IMR-90 (cell line): ENCODE measurements at regions not wholly inside any gene's neighbourhood (a gene's known extent, or its start where the extent isn't known, plus 50 kb on each side); places are given as distances from the start of the nearest gene placed in this dataset.

Experiments
- ATAC-seq: fragments of 200-7000 bp; cut with Tn5 transposase; 2 replicates; pipeline ENCODE4 v1.9.1; 2020; ENCODE audit warnings: low read depth, mild to moderate bottlenecking, moderate library complexity
- BruUV-seq: library from RNA; stranded (reverse); fragments of 400-500 nt; replicated peaks from 2 replicates; lab custom pipeline; 2021; lab: Mats Ljungman, UMichigan
- CTCF ChIA-PET: fragments of 300-600 bp; formaldehyde crosslinking; extraction: SDS; loops from one replicate; lab custom pipeline; 2021; ENCODE audit warnings: antibody characterized with exemption; lab: Yijun Ruan, JAX
- POLR2A ChIA-PET: fragments of 300-600 bp; sonication (Branson Sonifier 250); formaldehyde crosslinking; loops from one replicate; lab custom pipeline; 2022; ENCODE audit warnings: antibody characterized with exemption; ENCODE audit not compliant: unreplicated experiment; lab: Charles Lee
- DNase-seq: peaks from one replicate; pipeline ENCODE4 v3.0.0; 2013
- H2AFZ ChIP-seq: replicated peaks from 2 replicates; pipeline ENCODE3; 2013; ENCODE audit warnings: low read length, mild to moderate bottlenecking; ENCODE audit not compliant: poor library complexity
- H2AK5ac ChIP-seq: 2 replicates; pipeline ENCODE4 v1.6.1; 2013; ENCODE audit warnings: low read depth, low read length, inconsistent platforms
- H2AK9ac ChIP-seq: replicated peaks from 2 replicates; pipeline ENCODE3; 2013; ENCODE audit warnings: mild to moderate bottlenecking, low read depth, low read length, moderate library complexity; ENCODE audit not compliant: poor library complexity
- H2BK120ac ChIP-seq: 2 replicates; pipeline ENCODE4 v1.6.1; 2013; ENCODE audit warnings: low read depth, low read length, inconsistent platforms
- H2BK15ac ChIP-seq: 3 replicates; pipeline ENCODE4 v1.6.1; 2013; ENCODE audit warnings: low read depth, low read length, inconsistent platforms
- H2BK20ac ChIP-seq: 2 replicates; pipeline ENCODE4 v1.6.1; 2013; ENCODE audit warnings: low read depth, mild to moderate bottlenecking, inconsistent platforms, low read length, moderate library complexity
- H2BK5ac ChIP-seq: 2 replicates; pipeline ENCODE4 v1.6.1; 2013; ENCODE audit warnings: mild to moderate bottlenecking, low read depth, low read length, inconsistent platforms; ENCODE audit not compliant: poor library complexity, severe bottlenecking
- H3K14ac ChIP-seq: replicated peaks from 2 replicates; pipeline ENCODE4 v1.6.1; 2013; ENCODE audit warnings: low read depth, low read length, inconsistent platforms
- H3K18ac ChIP-seq: 2 replicates; pipeline ENCODE4 v1.6.1; 2013; ENCODE audit warnings: low read depth, low read length, control low read depth
- H3K23ac ChIP-seq: 2 replicates; pipeline ENCODE4 v1.6.1; 2013; ENCODE audit warnings: low read depth, low read length, inconsistent platforms
- H3K27ac ChIP-seq: 2 replicates; pipeline ENCODE4 v1.5.1; 2013; ENCODE audit warnings: mild to moderate bottlenecking, control low read depth, low read length; ENCODE audit not compliant: insufficient read depth
- H3K27me3 ChIP-seq: 2 replicates; pipeline ENCODE4 v1.6.1; 2013; ENCODE audit warnings: low read length; ENCODE audit not compliant: control insufficient read depth, insufficient read depth
- H3K36me3 ChIP-seq: 2 replicates; pipeline ENCODE4 v1.6.1; 2013; ENCODE audit warnings: low read length, mixed read lengths; ENCODE audit not compliant: control insufficient read depth, insufficient read depth
- H3K4ac ChIP-seq: 2 replicates; pipeline ENCODE4 v1.6.1; 2013; ENCODE audit warnings: low read depth, low read length, inconsistent platforms
- H3K4me1 ChIP-seq: 2 replicates; pipeline ENCODE4 v1.6.1; 2013; ENCODE audit warnings: low read length, mixed read lengths; ENCODE audit not compliant: control insufficient read depth, insufficient read depth
- H3K4me2 ChIP-seq: 2 replicates; pipeline ENCODE4 v1.6.1; 2013; ENCODE audit warnings: low read depth, mild to moderate bottlenecking, control low read depth, low read length, moderate library complexity
- H3K4me3 ChIP-seq: 2 replicates; pipeline ENCODE4 v1.5.1; 2013; ENCODE audit warnings: low read depth, mild to moderate bottlenecking, control low read depth, low read length, moderate library complexity; ENCODE audit not compliant: insufficient read depth
- H3K56ac ChIP-seq: 2 replicates; pipeline ENCODE4 v1.6.1; 2013; ENCODE audit warnings: low read length, inconsistent platforms; ENCODE audit not compliant: insufficient read depth; ENCODE audit errors: extremely low read depth
- H3K79me1 ChIP-seq, 2 experiments: 2 replicates each; pipeline ENCODE4 v1.6.1; 2013; ENCODE audit warnings: low read length in 2 of 2, inconsistent platforms in 1 of 2, low read depth in 1 of 2
- H3K9ac ChIP-seq: 2 replicates; pipeline ENCODE4 v1.6.1; 2013; ENCODE audit warnings: low read depth, low read length, control low read depth
- H3K9me1 ChIP-seq: 2 replicates; pipeline ENCODE4 v1.6.1; 2013; ENCODE audit warnings: low read length, inconsistent platforms; ENCODE audit not compliant: insufficient read depth
- H3K9me3 ChIP-seq: 2 replicates; pipeline ENCODE4 v1.6.1; 2013; ENCODE audit warnings: low read length; ENCODE audit not compliant: control insufficient read depth, insufficient read depth
- H4K20me1 ChIP-seq: 2 replicates; pipeline ENCODE4 v1.6.1; 2013; ENCODE audit warnings: low read length, inconsistent platforms; ENCODE audit not compliant: insufficient read depth
- H4K5ac ChIP-seq: 2 replicates; pipeline ENCODE4 v1.6.1; 2013; ENCODE audit warnings: mild to moderate bottlenecking, low read depth, low read length, control low read depth
- H4K8ac ChIP-seq, 2 experiments: 2 replicates each; pipeline ENCODE4 v1.6.1; 2013; ENCODE audit warnings: low read depth in 2 of 2, low read length in 2 of 2, control low read depth in 1 of 2, inconsistent platforms in 1 of 2
- H4K91ac ChIP-seq: 2 replicates; pipeline ENCODE4 v1.6.1; 2013; ENCODE audit warnings: low read depth, low read length, inconsistent platforms; ENCODE audit not compliant: insufficient read depth
- BHLHE40 ChIP-seq: fragments of 150-350 bp; IDR thresholded peaks from 2 replicates; pipeline ENCODE4 v1.6.1; 2016; ENCODE audit warnings: mild to moderate bottlenecking, low read depth, low read length
- CEBPB ChIP-seq: IDR thresholded peaks from 2 replicates; pipeline ENCODE4 v1.6.1; 2012; ENCODE audit warnings: low read depth, low read length, improper control_type of control experiment
- CHD1 ChIP-seq: IDR thresholded peaks from 2 replicates; pipeline ENCODE4 v1.6.1; 2012; ENCODE audit warnings: low read depth, low read length, improper control_type of control experiment
- FOS ChIP-seq: fragments of 150-350 bp; IDR thresholded peaks from 2 replicates; pipeline ENCODE4 v1.6.1; 2016; ENCODE audit warnings: low read depth, low read length
- MAFK ChIP-seq: IDR thresholded peaks from 2 replicates; pipeline ENCODE4 v1.6.1; 2012; ENCODE audit warnings: low read depth, low read length, improper control_type of control experiment
- MAZ ChIP-seq: IDR thresholded peaks from 2 replicates; pipeline ENCODE4 v1.6.1; 2012; ENCODE audit warnings: low read depth, mild to moderate bottlenecking, low read length, improper control_type of control experiment, moderate library complexity, borderline replicate concordance
- MXI1 ChIP-seq: IDR thresholded peaks from 2 replicates; pipeline ENCODE4 v1.6.1; 2012; ENCODE audit warnings: low read depth, mild to moderate bottlenecking, low read length, moderate library complexity, borderline replicate concordance
- NFE2L2 ChIP-seq: fragments of 150-350 bp; IDR thresholded peaks from 2 replicates; pipeline ENCODE4 v1.6.1; 2016; ENCODE audit warnings: low read depth, mild to moderate bottlenecking, low read length
- POLR2A ChIP-seq: IDR thresholded peaks from 2 replicates; pipeline ENCODE4 v1.6.1; 2012; ENCODE audit warnings: mild to moderate bottlenecking, low read depth, low read length
- RAD21 ChIP-seq: IDR thresholded peaks from 2 replicates; pipeline ENCODE4 v1.6.1; 2012; ENCODE audit warnings: low read length, improper control_type of control experiment
- RCOR1 ChIP-seq: IDR thresholded peaks from 2 replicates; pipeline ENCODE4 v1.6.1; 2012; ENCODE audit warnings: mild to moderate bottlenecking, low read length, improper control_type of control experiment; ENCODE audit not compliant: insufficient replicate concordance
- RFX5 ChIP-seq: IDR thresholded peaks from 2 replicates; pipeline ENCODE4 v1.8.0; 2012; ENCODE audit warnings: low read depth, mild to moderate bottlenecking, low read length, moderate library complexity
- WGBS, 2 experiments: methylation state at CpG; one replicate each; pipeline versions ENCODE4 v1.1.5 to v1.1.7; 2013; ENCODE audit warnings: missing lambda C conversion rate in 2 of 2; ENCODE audit not compliant: insufficient read length in 1 of 2; ENCODE audit errors: extremely low coverage in 2 of 2; 5-methylcytosine and 5-hydroxymethylcytosine counted together
- dilution Hi-C: fragments of 300-500 bp; cut with HindIII; formaldehyde crosslinking; loops from one replicate; pipeline ENCODE4 v1.14.3; 2018; ENCODE audit warnings: low sequenced_read_pairs; ENCODE audit not compliant: unreplicated experiment
- in situ Hi-C: fragments of 300-500 bp; cut with MboI; formaldehyde crosslinking; loops from 3 replicates; pipeline ENCODE4 v1.14.3; 2019; ENCODE audit warnings: low sequenced_read_pairs, inconsistent platforms, mixed read lengths
- intact Hi-C: fragments of 100-400 bp; cut with micrococcal nuclease; formaldehyde crosslinking; loops from 2 replicates; pipeline ENCODE4 v1.10.0; 2022
- TF ChIP-seq, protein P1 (sequence below): fragments of 150-350 bp; IDR thresholded peaks from 2 replicates; pipeline ENCODE4 v1.6.1; 2016; ENCODE audit warnings: low read depth, mild to moderate bottlenecking, low read length, moderate library complexity, borderline replicate concordance
- TF ChIP-seq, protein P2 (sequence below): conservative IDR thresholded peaks from 2 replicates; pipeline ENCODE4 v1.5.1; 2012; ENCODE audit warnings: mild to moderate bottlenecking, low read depth, low read length, improper control_type of control experiment

DNA sequence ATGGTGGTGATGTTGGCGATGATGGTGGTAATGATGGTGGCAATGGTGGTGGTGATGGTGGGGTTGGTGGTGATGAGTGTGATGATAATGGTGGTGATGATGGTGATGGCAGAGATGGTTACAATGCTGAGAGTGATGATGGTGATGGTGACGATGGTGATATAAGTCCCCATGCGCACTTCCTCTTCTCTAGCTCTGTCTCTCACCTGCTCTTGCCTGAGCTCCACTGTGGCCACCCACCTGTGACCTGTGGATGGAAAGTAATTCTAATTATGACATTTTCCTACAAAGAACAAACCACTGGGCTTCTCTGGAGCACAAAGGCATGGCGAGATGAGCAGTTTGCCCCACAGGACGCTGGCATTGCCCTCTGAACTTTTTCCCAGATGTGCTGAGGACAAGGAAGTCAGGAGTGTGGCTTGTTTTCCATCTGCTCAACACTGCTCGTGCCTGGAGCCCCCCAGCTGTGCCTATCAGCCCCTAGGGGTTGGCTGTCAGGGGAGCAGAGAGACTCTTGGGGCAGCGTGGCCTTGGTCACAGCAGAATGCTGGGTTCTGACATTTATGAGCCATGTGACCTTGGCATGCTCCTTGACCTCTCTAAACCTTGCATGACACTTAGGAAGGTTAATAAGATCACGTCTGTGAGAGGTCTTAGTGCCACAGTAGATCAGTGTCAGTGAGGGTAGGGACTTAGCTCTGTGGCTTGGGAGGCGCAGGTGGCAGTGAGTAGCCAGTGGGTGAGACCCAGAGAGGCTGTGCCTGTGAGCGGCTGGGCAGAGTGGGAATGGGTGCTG, 68.4 kb downstream of the RRM2 start:
- no peak overlapping the region for H2BK20ac ChIP-seq
- ChIA-PET CTCF (no interaction called here), POLR2A (no interaction called here)
- H3K4me1 ChIP-seq = peaks cover 14% of the 10 kb centered on the region
- H2BK15ac ChIP-seq = no peak overlapping the region
- no peak overlapping the region for H3K4ac ChIP-seq
- no peak overlapping the region for H2BK5ac ChIP-seq
- H3K18ac ChIP-seq = no peak overlapping the region
- H3K27me3 ChIP-seq = no peaks in the 10 kb centered on the region
- H3K56ac ChIP-seq = no peak overlapping the region
- H4K5ac ChIP-seq = no peak overlapping the region
- no peak overlapping the region for H4K91ac ChIP-seq
- H3K4me2 ChIP-seq = no peak overlapping the region
- no peak overlapping the region for H4K8ac ChIP-seq
- H2BK120ac ChIP-seq = no peak overlapping the region
- 0 out of 2 replicates have a peak, but pooled peaks cover 3% of the 10 kb centered on the region for H4K20me1 ChIP-seq
- H3K79me1 ChIP-seq = no peaks in the 10 kb centered on the region
- H3K27ac ChIP-seq = no peak overlapping the region
- H3K23ac ChIP-seq = no peak overlapping the region
- no peak overlapping the region for H3K4me3 ChIP-seq
- DNase-seq (no peak), ATAC-seq (no peak)
- dilution Hi-C loops (no loop called here), in situ Hi-C loops (no loop called here), intact Hi-C loops (loop anchor here (5.0 kb wide), 1 partner anchor 111 kb away; the partner anchor contains the start of gene HPCAL1)
- no peak overlapping the region for H3K14ac ChIP-seq
- WGBS, 2 experiments = 100% methylated on average over 2 of the region's 10 CpGs; no CpG with 5 or more reads in 1 of the 2 experiments
- no peaks in the 10 kb centered on the region for H3K9me3 ChIP-seq
- H2AK5ac ChIP-seq = no peak overlapping the region
- no peaks in the 10 kb centered on the region for H3K36me3 ChIP-seq
- H2AK9ac ChIP-seq = no peak overlapping the region
- H3K9me1 ChIP-seq = 0 out of 2 replicates have a peak, but pooled peaks cover 9% of the 10 kb centered on the region
- H2AFZ ChIP-seq = no peak overlapping the region
- H3K9ac ChIP-seq = no peak overlapping the region
- no TSS peak for BruUV-seq
- TF ChIP-seq MAZ (no peak), NFE2L2 (no peak), RAD21 (no peak), FOS (no peak), BHLHE40 (no peak), POLR2A (no peak), MXI1 (no peak), RCOR1 (no peak), CEBPB (no peak), CHD1 (no peak), MAFK (no peak), RFX5 (no peak)
- TF ChIP-seq, protein P1, sequence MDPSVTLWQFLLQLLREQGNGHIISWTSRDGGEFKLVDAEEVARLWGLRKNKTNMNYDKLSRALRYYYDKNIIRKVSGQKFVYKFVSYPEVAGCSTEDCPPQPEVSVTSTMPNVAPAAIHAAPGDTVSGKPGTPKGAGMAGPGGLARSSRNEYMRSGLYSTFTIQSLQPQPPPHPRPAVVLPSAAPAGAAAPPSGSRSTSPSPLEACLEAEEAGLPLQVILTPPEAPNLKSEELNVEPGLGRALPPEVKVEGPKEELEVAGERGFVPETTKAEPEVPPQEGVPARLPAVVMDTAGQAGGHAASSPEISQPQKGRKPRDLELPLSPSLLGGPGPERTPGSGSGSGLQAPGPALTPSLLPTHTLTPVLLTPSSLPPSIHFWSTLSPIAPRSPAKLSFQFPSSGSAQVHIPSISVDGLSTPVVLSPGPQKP = no peak
- TF ChIP-seq, protein P2, sequence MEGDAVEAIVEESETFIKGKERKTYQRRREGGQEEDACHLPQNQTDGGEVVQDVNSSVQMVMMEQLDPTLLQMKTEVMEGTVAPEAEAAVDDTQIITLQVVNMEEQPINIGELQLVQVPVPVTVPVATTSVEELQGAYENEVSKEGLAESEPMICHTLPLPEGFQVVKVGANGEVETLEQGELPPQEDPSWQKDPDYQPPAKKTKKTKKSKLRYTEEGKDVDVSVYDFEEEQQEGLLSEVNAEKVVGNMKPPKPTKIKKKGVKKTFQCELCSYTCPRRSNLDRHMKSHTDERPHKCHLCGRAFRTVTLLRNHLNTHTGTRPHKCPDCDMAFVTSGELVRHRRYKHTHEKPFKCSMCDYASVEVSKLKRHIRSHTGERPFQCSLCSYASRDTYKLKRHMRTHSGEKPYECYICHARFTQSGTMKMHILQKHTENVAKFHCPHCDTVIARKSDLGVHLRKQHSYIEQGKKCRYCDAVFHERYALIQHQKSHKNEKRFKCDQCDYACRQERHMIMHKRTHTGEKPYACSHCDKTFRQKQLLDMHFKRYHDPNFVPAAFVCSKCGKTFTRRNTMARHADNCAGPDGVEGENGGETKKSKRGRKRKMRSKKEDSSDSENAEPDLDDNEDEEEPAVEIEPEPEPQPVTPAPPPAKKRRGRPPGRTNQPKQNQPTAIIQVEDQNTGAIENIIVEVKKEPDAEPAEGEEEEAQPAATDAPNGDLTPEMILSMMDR = no peak
